K562 (cell line): ENCODE measurements at regions not wholly inside any gene's neighbourhood (a gene's known extent, or its start where the extent isn't known, plus 50 kb on each side); places are given as distances from the start of the nearest gene placed in this dataset.

Source experiments
- ATAC-seq: fragments of 200-7000 bp; cut with Tn5 transposase; 3 replicates; pipeline ENCODE4 v1.9.1; 2020; ENCODE audit warnings: moderate library complexity
- BruUV-seq: library from RNA; stranded (reverse); fragments of 400-500 nt; replicated peaks from 2 replicates; lab custom pipeline; 2021; lab: Mats Ljungman, UMichigan
- CTCF ChIA-PET: fragments of 300-600 bp; formaldehyde crosslinking; extraction: SDS; loops from one replicate; lab custom pipeline; 2021; ENCODE audit warnings: low intra/inter-chr PET ratio; lab: Yijun Ruan, JAX
- POLR2A ChIA-PET: fragments of 300-600, 350-650 bp; sonication (Branson Sonifier 250); formaldehyde crosslinking; extraction: SDS; loops from one replicate; lab custom pipeline; 2021; ENCODE audit warnings: antibody characterized with exemption, inconsistent platforms; lab: Yijun Ruan, JAX
- DNase-seq, 4 experiments: peaks; one replicate each; pipeline versions ENCODE4 v3.0.0 to v3.0.0-alpha.2; 2011 to 2018; ENCODE audit warnings: low spot score in 3 of 4, mixed read lengths in 3 of 4; ENCODE audit errors: extremely low read depth in 1 of 4
- FAIRE-seq: peaks from 2 replicates; lab custom pipeline; 2011; peaks lifted over from hg19 to GRCh38; lab: Jason Lieb, UNC
- H2AFZ ChIP-seq: 2 replicates; pipeline ENCODE4 v1.6.0; 2011; ENCODE audit warnings: low read depth, low read length, control low read depth, inconsistent platforms
- H3K27ac ChIP-seq: fragments of 200-600 bp; 3 replicates; pipeline ENCODE4 v1.8.0; 2011; ENCODE audit warnings: low read depth, mild to moderate bottlenecking, control low read depth, inconsistent platforms, low read length, moderate library complexity, mixed read lengths; ENCODE audit errors: extremely low read depth
- H3K27me3 ChIP-seq, 2 experiments: fragments of 300-600 bp in 1 of 2; 2 replicates in 1 of 2; 3 replicates in 1 of 2; pipeline versions ENCODE4 v1.6.0 to v1.8.0; 2011; ENCODE audit warnings: inconsistent platforms in 2 of 2, low read length in 2 of 2, mild to moderate bottlenecking in 1 of 2, mixed read lengths in 1 of 2, moderate library complexity in 1 of 2; ENCODE audit not compliant: control insufficient read depth in 2 of 2, insufficient read depth in 2 of 2
- H3K36me3 ChIP-seq: fragments of 300-600 bp; 3 replicates; pipeline ENCODE4 v1.8.0; 2011; ENCODE audit warnings: mild to moderate bottlenecking, low read length, inconsistent platforms; ENCODE audit not compliant: control insufficient read depth, insufficient read depth
- H3K4me1 ChIP-seq, 2 experiments: fragments of 200-600 bp in 1 of 2; replicated peaks in 1 of 2; 2 replicates in 1 of 2; 3 replicates in 1 of 2; pipeline versions ENCODE4 v1.5.1 to v1.8.0; 2011; ENCODE audit warnings: inconsistent platforms in 2 of 2, low read length in 2 of 2, mild to moderate bottlenecking in 1 of 2, mixed read lengths in 1 of 2, moderate library complexity in 1 of 2; ENCODE audit not compliant: control insufficient read depth in 2 of 2, insufficient read depth in 2 of 2
- H3K4me2 ChIP-seq: 2 replicates; pipeline ENCODE4 v1.6.1; 2011; ENCODE audit warnings: low read length, control low read depth, inconsistent platforms, mixed read lengths; ENCODE audit not compliant: insufficient read depth
- H3K4me3 ChIP-seq: fragments of 200-600 bp; sonication (generic), shearing (Covaris generic); 2 replicates; pipeline ENCODE4 v1.5.1; 2016; ENCODE audit warnings: control low read depth, inconsistent platforms
- H3K79me2 ChIP-seq: fragments of 200-600 bp; 3 replicates; pipeline ENCODE4 v1.8.0; 2011; ENCODE audit warnings: low read length, inconsistent platforms; ENCODE audit not compliant: control insufficient read depth, insufficient read depth
- H3K9ac ChIP-seq, 2 experiments: 2 replicates each; pipeline versions ENCODE4 v1.6.0 to v1.6.1; 2011; ENCODE audit warnings: low read depth in 2 of 2, low read length in 2 of 2, control low read depth in 1 of 2, inconsistent platforms in 1 of 2, mild to moderate bottlenecking in 1 of 2, mixed read lengths in 1 of 2; ENCODE audit not compliant: insufficient read depth in 1 of 2
- H3K9me1 ChIP-seq: one replicate; pipeline ENCODE4 v1.6.0; 2011; ENCODE audit warnings: inconsistent platforms, mild to moderate bottlenecking, low read length, moderate library complexity; ENCODE audit not compliant: control insufficient read depth, insufficient read depth
- H3K9me3 ChIP-seq: replicated peaks from 2 replicates; pipeline ENCODE4 v1.5.1; 2011; ENCODE audit warnings: low read depth, low read length, inconsistent platforms; ENCODE audit not compliant: control insufficient read depth, insufficient read depth
- H4K20me1 ChIP-seq: replicated peaks from 2 replicates; pipeline ENCODE4 v1.6.1; 2011; ENCODE audit warnings: low read length, inconsistent platforms, mixed read lengths; ENCODE audit not compliant: control insufficient read depth, insufficient read depth
- EHMT2 ChIP-seq: fragments of 450-650 bp; IDR thresholded peaks from 2 replicates; pipeline ENCODE4 v1.6.1; 2018; ENCODE audit warnings: antibody characterized with exemption
- KDM2B ChIP-seq: fragments of 250-450 bp; sonication (Bioruptor Pico); IDR thresholded peaks from 2 replicates; pipeline ENCODE4 v1.8.0; 2021; ENCODE audit warnings: mild to moderate bottlenecking, moderate library complexity
- POLR3A ChIP-seq: IDR thresholded peaks from 2 replicates; pipeline ENCODE4 v1.6.1; 2011; ENCODE audit warnings: borderline replicate concordance, mild to moderate bottlenecking, moderate library complexity; ENCODE audit not compliant: insufficient read length, insufficient read depth; ENCODE audit errors: extremely low read depth
- ZNF561 ChIP-seq: fragments of 450-650 bp; formaldehyde crosslinking; conservative IDR thresholded peaks from 2 replicates; pipeline ENCODE4 v1.4.0; 2020; ENCODE audit warnings: mild to moderate bottlenecking, moderate library complexity
- WGBS: fragments of 100-300 bp; shearing (Covaris generic); methylation state at CpG from one replicate; pipeline ENCODE4 v1.1.6; 2016; ENCODE audit warnings: low coverage, mixed read lengths; ENCODE audit not compliant: insufficient coverage; ENCODE audit errors: missing lambda C conversion rate; 5-methylcytosine and 5-hydroxymethylcytosine counted together
- in situ Hi-C: fragments of 300-500 bp; cut with MboI; formaldehyde crosslinking; loops from 4 replicates; pipeline ENCODE4 v1.15.0; 2018; ENCODE audit warnings: inconsistent platforms, mixed read lengths
- intact Hi-C: fragments of 100-400 bp; cut with micrococcal nuclease; formaldehyde crosslinking; loops from 2 replicates; pipeline ENCODE4 v1.14.2; 2022
- TF ChIP-seq, protein P1 (sequence below): fragments of 450-650 bp; IDR thresholded peaks from 2 replicates; pipeline ENCODE4 v1.6.1; 2016; ENCODE audit warnings: antibody characterized with exemption

DNA sequence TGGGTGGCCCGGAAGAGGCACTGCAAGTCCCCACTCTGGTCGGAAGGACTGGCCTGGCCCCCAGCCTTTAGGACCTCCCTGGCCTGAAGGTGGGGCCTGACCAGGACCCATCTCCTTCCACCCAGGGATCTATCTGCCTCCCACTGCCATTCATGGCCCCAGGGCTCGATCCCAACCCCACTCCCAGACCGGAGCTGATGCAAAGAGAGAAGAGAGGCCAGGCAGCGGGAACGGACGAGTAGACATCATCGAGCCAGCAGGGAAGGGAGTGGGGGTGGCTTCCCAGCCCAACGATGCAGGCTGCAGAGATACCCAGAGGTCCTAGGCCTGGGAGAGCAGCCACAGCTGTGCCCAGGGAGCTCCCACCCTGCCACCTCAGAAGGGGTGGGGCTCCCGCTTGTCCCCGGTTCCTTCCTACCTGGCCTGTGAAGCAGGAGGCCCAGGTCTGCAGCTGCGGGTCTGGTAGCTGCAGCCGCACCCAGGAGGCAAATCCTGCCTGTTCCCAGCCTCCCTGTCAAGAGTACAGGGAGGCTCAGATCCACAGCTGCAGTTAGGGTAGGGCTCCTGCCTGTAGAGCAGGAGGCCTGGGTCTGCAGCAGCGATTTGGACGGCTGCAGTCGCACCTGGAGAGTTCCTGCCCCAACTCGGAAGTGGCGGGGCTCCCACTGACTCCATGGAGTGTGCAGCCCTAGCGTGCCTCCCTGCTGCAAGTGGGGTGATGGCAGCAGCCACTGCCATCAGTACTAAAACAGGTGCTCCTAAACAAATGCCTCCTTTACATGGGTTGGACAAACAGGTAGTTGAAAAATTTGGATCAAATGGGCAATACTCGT lies 1151.0 kb upstream of the PHF14 start:
- Histone ChIP-seq H3K27me3 (no peaks in the 10 kb centered on the region), H3K9me1 (no peaks in the 10 kb centered on the region), H3K9me3 (no peaks in the 10 kb centered on the region), H3K9ac (no peak overlapping the region), H2AFZ (no peak overlapping the region), H3K79me2 (no peaks in the 10 kb centered on the region), H4K20me1 (no peaks in the 10 kb centered on the region), H3K36me3 (no peaks in the 10 kb centered on the region), H3K4me1 (no peaks in the 10 kb centered on the region), H3K4me2 (no peak overlapping the region), H3K27ac (no peak overlapping the region), H3K4me3 (no peak overlapping the region)
- POLR2A ChIA-PET = no interaction called here
- DNase-seq (no peak), FAIRE-seq (no peak), ATAC-seq (no peak)
- WGBS = 2% methylated on average over 17 of the region's 20 CpGs
- TF ChIP-seq, protein P1, sequence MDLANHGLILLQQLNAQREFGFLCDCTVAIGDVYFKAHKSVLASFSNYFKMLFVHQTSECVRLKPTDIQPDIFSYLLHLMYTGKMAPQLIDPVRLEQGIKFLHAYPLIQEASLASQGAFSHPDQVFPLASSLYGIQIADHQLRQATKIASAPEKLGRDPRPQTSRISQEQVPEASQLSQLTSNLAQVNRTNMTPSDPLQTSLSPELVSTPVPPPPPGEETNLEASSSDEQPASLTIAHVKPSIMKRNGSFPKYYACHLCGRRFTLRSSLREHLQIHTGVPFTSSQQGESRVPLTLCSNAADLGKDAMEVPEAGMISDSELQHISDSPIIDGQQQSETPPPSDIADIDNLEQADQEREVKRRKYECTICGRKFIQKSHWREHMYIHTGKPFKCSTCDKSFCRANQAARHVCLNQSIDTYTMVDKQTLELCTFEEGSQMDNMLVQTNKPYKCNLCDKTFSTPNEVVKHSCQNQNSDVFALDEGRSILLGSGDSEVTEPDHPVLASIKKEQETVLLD = no peak
- TF ChIP-seq POLR3A (no peak), ZNF561 (CRISPR knock-in tag) (no peak), KDM2B (no peak), EHMT2 (no peak)
- BruUV-seq = no TSS peak
- intact Hi-C loops = no loop called here
- CTCF ChIA-PET = no interaction called here
- in situ Hi-C loops = no loop called here
